C4-2B (cell line): ENCODE measurements at regions not wholly inside any gene's neighbourhood (a gene's known extent, or its start where the extent isn't known, plus 50 kb on each side); places are given as distances from the start of the nearest gene placed in this dataset.

Experiments used
- ZFX ChIP-seq: fragments of 450-650 bp; IDR thresholded peaks from 2 replicates; pipeline ENCODE4 v1.6.1; 2017
- TF ChIP-seq, protein P1 (sequence below): fragments of 450-650 bp; conservative IDR thresholded peaks from 2 replicates; pipeline ENCODE4 v1.5.1; 2017; ENCODE audit warnings: mild to moderate bottlenecking

DNA sequence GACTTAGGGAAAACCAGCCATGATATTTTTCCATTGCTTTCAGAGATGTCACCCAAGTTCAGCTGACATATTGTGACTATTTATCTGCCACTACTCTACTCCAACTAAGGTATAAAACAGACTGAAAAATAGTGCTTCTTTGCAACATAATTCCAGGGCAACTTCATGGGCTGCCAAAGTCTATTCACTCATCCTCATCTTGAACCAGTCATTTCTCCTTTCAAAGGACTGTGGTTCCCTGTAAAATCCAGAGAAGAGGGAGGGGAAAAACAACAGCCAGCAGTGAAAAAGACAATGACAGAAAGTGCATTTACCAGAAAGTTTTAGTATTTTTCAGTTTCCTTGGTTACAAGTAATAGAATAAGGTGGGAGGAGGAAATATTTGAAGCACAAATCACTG lies 191.1 kb downstream of the EFHB start:
- TF ChIP-seq, protein P1, sequence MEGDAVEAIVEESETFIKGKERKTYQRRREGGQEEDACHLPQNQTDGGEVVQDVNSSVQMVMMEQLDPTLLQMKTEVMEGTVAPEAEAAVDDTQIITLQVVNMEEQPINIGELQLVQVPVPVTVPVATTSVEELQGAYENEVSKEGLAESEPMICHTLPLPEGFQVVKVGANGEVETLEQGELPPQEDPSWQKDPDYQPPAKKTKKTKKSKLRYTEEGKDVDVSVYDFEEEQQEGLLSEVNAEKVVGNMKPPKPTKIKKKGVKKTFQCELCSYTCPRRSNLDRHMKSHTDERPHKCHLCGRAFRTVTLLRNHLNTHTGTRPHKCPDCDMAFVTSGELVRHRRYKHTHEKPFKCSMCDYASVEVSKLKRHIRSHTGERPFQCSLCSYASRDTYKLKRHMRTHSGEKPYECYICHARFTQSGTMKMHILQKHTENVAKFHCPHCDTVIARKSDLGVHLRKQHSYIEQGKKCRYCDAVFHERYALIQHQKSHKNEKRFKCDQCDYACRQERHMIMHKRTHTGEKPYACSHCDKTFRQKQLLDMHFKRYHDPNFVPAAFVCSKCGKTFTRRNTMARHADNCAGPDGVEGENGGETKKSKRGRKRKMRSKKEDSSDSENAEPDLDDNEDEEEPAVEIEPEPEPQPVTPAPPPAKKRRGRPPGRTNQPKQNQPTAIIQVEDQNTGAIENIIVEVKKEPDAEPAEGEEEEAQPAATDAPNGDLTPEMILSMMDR = no peak
- no peak for TF ChIP-seq ZFX
